ENCODE measurements at regions not wholly inside any gene's neighbourhood (a gene's known extent, or its start where the extent isn't known, plus 50 kb on each side); places are given as distances from the start of the nearest gene placed in this dataset.
A peak's percentile ranks its signal among the peaks of the same experiment; 100 is the strongest.

- no peak overlapping the region for H2AFZ ChIP-seq (ENCODE audit: low read length)
- H3K79me2 ChIP-seq (ENCODE audit: control insufficient read depth, insufficient read depth, low read length), result no peaks in the 10 kb centered on the region
- no peaks in the 10 kb centered on the region for H3K27me3 ChIP-seq (ENCODE audit: control insufficient read depth, insufficient read depth, low read length)
- H3K4me3 ChIP-seq (replicated peaks in 1 of 4; ENCODE audit: control extremely low read depth in 1 of 4, insufficient read depth in 1 of 4, low read depth in 3 of 4, low read length in 4 of 4), result no peak overlapping the region
- H3K4me1 ChIP-seq (ENCODE audit: control insufficient read depth, extremely low read depth, insufficient read depth, low read length), result peaks cover 7% of the 10 kb centered on the region
- H4K20me1 ChIP-seq (ENCODE audit: control insufficient read depth, extremely low read depth, insufficient read depth, low read length), result no peaks in the 10 kb centered on the region
- no peaks in the 10 kb centered on the region for H3K36me3 ChIP-seq (ENCODE audit: control insufficient read depth, insufficient read depth, low read length)
- no peaks in the 10 kb centered on the region for H3K9me3 ChIP-seq (ENCODE audit: control insufficient read depth, insufficient read depth, low read depth, low read length)
- no peak overlapping the region for H3K27ac ChIP-seq (ENCODE audit: insufficient read depth, low read length)
- H3K4me2 ChIP-seq (ENCODE audit: extremely low read depth, insufficient read depth, low read length), result no peak overlapping the region
- no peak overlapping the region for H3K9ac ChIP-seq (ENCODE audit: insufficient read depth, low read length)
- no peak for TF ChIP-seq EZH2 (IDR thresholded peaks at IDR 0.05; ENCODE audit: low read length, missing control alignments)
- no peak for TF ChIP-seq CTCF (conservative IDR thresholded peaks at IDR 0.05 in 1 of 2, IDR thresholded peaks at IDR 0.05 in 1 of 2; ENCODE audit: low read depth in 1 of 2, low read length in 2 of 2)
- no peak for DNase-seq (ENCODE audit: low read depth in 2 of 2)
Observed at GRCh38 chr1:55707196-55707595, 492.0 kb upstream of the USP24 start.

- no peaks in the 10 kb centered on the region for H3K27me3 ChIP-seq (ENCODE audit: control insufficient read depth, insufficient read depth, low read length)
- no peak for DNase-seq (ENCODE audit: low read depth in 2 of 2)
- no peak overlapping the region for H3K4me2 ChIP-seq (ENCODE audit: extremely low read depth, insufficient read depth, low read length)
- H3K4me1 ChIP-seq (ENCODE audit: control insufficient read depth, extremely low read depth, insufficient read depth, low read length), result peaks cover 7% of the 10 kb centered on the region
- TF ChIP-seq CTCF (conservative IDR thresholded peaks at IDR 0.05 in 1 of 2, IDR thresholded peaks at IDR 0.05 in 1 of 2; ENCODE audit: low read depth in 1 of 2, low read length in 2 of 2) (no peak), EZH2 (IDR thresholded peaks at IDR 0.05; ENCODE audit: low read length, missing control alignments) (no peak)
- H4K20me1 ChIP-seq (ENCODE audit: control insufficient read depth, extremely low read depth, insufficient read depth, low read length), result no peaks in the 10 kb centered on the region
- H2AFZ ChIP-seq (ENCODE audit: low read length), result no peak overlapping the region
- H3K79me2 ChIP-seq (ENCODE audit: control insufficient read depth, insufficient read depth, low read length), result no peaks in the 10 kb centered on the region
- H3K36me3 ChIP-seq (ENCODE audit: control insufficient read depth, insufficient read depth, low read length), result no peaks in the 10 kb centered on the region
- H3K9me3 ChIP-seq (ENCODE audit: control insufficient read depth, insufficient read depth, low read depth, low read length), result no peaks in the 10 kb centered on the region
- H3K27ac ChIP-seq (ENCODE audit: insufficient read depth, low read length), result no peak overlapping the region
- no peak overlapping the region for H3K9ac ChIP-seq (ENCODE audit: insufficient read depth, low read length)
- H3K4me3 ChIP-seq (replicated peaks in 1 of 4; ENCODE audit: control extremely low read depth in 1 of 4, insufficient read depth in 1 of 4, low read depth in 3 of 4, low read length in 4 of 4), result no peak overlapping the region
Observed at GRCh38 chr1:55706397-55706796, 491.2 kb upstream of the USP24 start.

GRCh38 chr1:55703726-55704363 is 488.7 kb upstream of the USP24 start:
- no peaks in the 10 kb centered on the region for H3K27me3 ChIP-seq (ENCODE audit: control insufficient read depth, insufficient read depth, low read length)
- peaks cover 10% of the 10 kb centered on the region for H3K4me1 ChIP-seq (ENCODE audit: control insufficient read depth, extremely low read depth, insufficient read depth, low read length)
- DNase-seq (ENCODE audit: low read depth in 2 of 2), result peak in 1 of 2 donors; percentile 33
- H3K79me2 ChIP-seq (ENCODE audit: control insufficient read depth, insufficient read depth, low read length), result no peaks in the 10 kb centered on the region
- no peak for TF ChIP-seq EZH2 (IDR thresholded peaks at IDR 0.05; ENCODE audit: low read length, missing control alignments)
- TF ChIP-seq CTCF (conservative IDR thresholded peaks at IDR 0.05 in 1 of 2, IDR thresholded peaks at IDR 0.05 in 1 of 2; ENCODE audit: low read depth in 1 of 2, low read length in 2 of 2), result no peak
- no peak overlapping the region for H3K4me2 ChIP-seq (ENCODE audit: extremely low read depth, insufficient read depth, low read length)
- no peaks in the 10 kb centered on the region for H3K9me3 ChIP-seq (ENCODE audit: control insufficient read depth, insufficient read depth, low read depth, low read length)
- H4K20me1 ChIP-seq (ENCODE audit: control insufficient read depth, extremely low read depth, insufficient read depth, low read length), result no peaks in the 10 kb centered on the region
- peak overlapping the region; percentile 33 for H2AFZ ChIP-seq (ENCODE audit: low read length)
- H3K9ac ChIP-seq (ENCODE audit: insufficient read depth, low read length), result no peak overlapping the region
- H3K36me3 ChIP-seq (ENCODE audit: control insufficient read depth, insufficient read depth, low read length), result no peaks in the 10 kb centered on the region
- H3K4me3 ChIP-seq (replicated peaks in 1 of 4; ENCODE audit: control extremely low read depth in 1 of 4, insufficient read depth in 1 of 4, low read depth in 3 of 4, low read length in 4 of 4), result no peak overlapping the region
- H3K27ac ChIP-seq (ENCODE audit: insufficient read depth, low read length), result peak overlapping the region; percentile 70
